Neural cell (in vitro differentiated cells): ENCODE measurements at regions not wholly inside any gene's neighbourhood (a gene's known extent, or its start where the extent isn't known, plus 50 kb on each side); places are given as distances from the start of the nearest gene placed in this dataset.

Source experiments
- H2AFZ ChIP-seq: fragments of 200-600, 300-800 bp; sonication (generic), shearing (Covaris generic); 2 replicates; pipeline ENCODE4 v1.6.0; 2014; ENCODE audit warnings: low read depth, mild to moderate bottlenecking, antibody characterized with exemption, low read length, moderate library complexity
- H3F3A ChIP-seq: fragments of 200-600 bp; shearing (Covaris generic); 2 replicates; pipeline ENCODE4 v1.6.1; 2016; ENCODE audit warnings: mild to moderate bottlenecking, moderate library complexity, mixed read lengths, antibody characterized with exemption, low read length; ENCODE audit not compliant: insufficient read depth, poor library complexity, severe bottlenecking
- H3K27ac ChIP-seq: fragments of 200-600, 300-800 bp; sonication (generic), shearing (Covaris generic); 2 replicates; pipeline ENCODE4 v1.5.1; 2014; ENCODE audit warnings: mild to moderate bottlenecking, low read length, moderate library complexity
- H3K27me3 ChIP-seq: fragments of 300-800, 200-600 bp; sonication (generic), shearing (Covaris generic); 2 replicates; pipeline ENCODE4 v1.6.0; 2014; ENCODE audit warnings: mild to moderate bottlenecking, low read depth, low read length, moderate library complexity; ENCODE audit not compliant: insufficient read depth
- H3K36me3 ChIP-seq: fragments of 300-800, 200-600 bp; sonication (generic), shearing (Covaris generic); 2 replicates; pipeline ENCODE4 v1.5.1; 2014; ENCODE audit warnings: mild to moderate bottlenecking, antibody characterized with exemption, low read length, moderate library complexity; ENCODE audit not compliant: insufficient read depth
- H3K4me2 ChIP-seq: fragments of 300-800, 200-600 bp; sonication (generic), shearing (Covaris generic); 2 replicates; pipeline ENCODE4 v1.6.0; 2014; ENCODE audit warnings: mild to moderate bottlenecking, low read length
- H3K4me3 ChIP-seq: fragments of 300-800, 200-600 bp; sonication (generic), shearing (Covaris generic); 2 replicates; pipeline ENCODE4 v1.5.1; 2014; ENCODE audit warnings: mild to moderate bottlenecking, low read length, moderate library complexity
- H3K79me2 ChIP-seq: fragments of 200-600 bp; shearing (Covaris generic); replicated peaks from 2 replicates; pipeline ENCODE4 v1.6.0; 2014; ENCODE audit warnings: mild to moderate bottlenecking, low read length, moderate library complexity; ENCODE audit not compliant: insufficient read depth
- H3K9ac ChIP-seq: fragments of 300-800, 200-600 bp; sonication (generic), shearing (Covaris generic); 2 replicates; pipeline ENCODE4 v1.6.1; 2016; ENCODE audit warnings: mild to moderate bottlenecking, low read length, mixed read lengths
- H3K9me2 ChIP-seq: fragments of 200-600 bp; shearing (Covaris generic); 2 replicates; pipeline ENCODE4 v1.6.1; 2016; ENCODE audit warnings: mild to moderate bottlenecking, low read length, mixed read lengths; ENCODE audit not compliant: insufficient read depth
- H3K9me3 ChIP-seq: fragments of 200-600, 300-800 bp; sonication (generic), shearing (Covaris generic); 2 replicates; pipeline ENCODE4 v1.6.1; 2016; ENCODE audit warnings: mild to moderate bottlenecking, mixed run types, low read length, moderate library complexity, mixed read lengths
- H4K20me1 ChIP-seq: fragments of 200-600 bp; shearing (Covaris generic); 2 replicates; pipeline ENCODE4 v1.6.1; 2016; ENCODE audit warnings: mild to moderate bottlenecking, mixed run types; ENCODE audit not compliant: insufficient read depth
- CTCF ChIP-seq: fragments of 450-650 bp; IDR thresholded peaks from 2 replicates; pipeline ENCODE4 v1.5.1; 2014; ENCODE audit warnings: antibody characterized with exemption, mild to moderate bottlenecking, moderate library complexity; ENCODE audit not compliant: poor library complexity, severe bottlenecking
- EP300 ChIP-seq: fragments of 450-650 bp; conservative IDR thresholded peaks from 2 replicates; pipeline ENCODE4 v1.6.1; 2014; ENCODE audit warnings: antibody characterized with exemption, mild to moderate bottlenecking, moderate library complexity; ENCODE audit not compliant: poor library complexity, severe bottlenecking
- EZH2 ChIP-seq: fragments of 200-600, 300-800 bp; shearing (Covaris generic), sonication (generic); IDR thresholded peaks from 2 replicates; pipeline ENCODE4 v1.6.1; 2014; ENCODE audit warnings: antibody characterized with exemption, low read length, borderline replicate concordance, mild to moderate bottlenecking; ENCODE audit not compliant: insufficient read depth, poor library complexity, severe bottlenecking
- MXI1 ChIP-seq: fragments of 450-650 bp; conservative IDR thresholded peaks from 2 replicates; pipeline ENCODE4 v1.6.1; 2014; ENCODE audit warnings: antibody characterized with exemption, mild to moderate bottlenecking; ENCODE audit not compliant: poor library complexity, severe bottlenecking
- POLR2AphosphoS5 ChIP-seq: IDR thresholded peaks from 2 replicates; pipeline ENCODE4 v1.6.1; 2012
- RAD21 ChIP-seq: fragments of 450-650 bp; conservative IDR thresholded peaks from 2 replicates; pipeline ENCODE4 v1.6.1; 2014; ENCODE audit warnings: antibody characterized with exemption, mild to moderate bottlenecking, moderate library complexity
- REST ChIP-seq: IDR thresholded peaks from 2 replicates; pipeline ENCODE4 v1.6.1; 2012; ENCODE audit warnings: borderline replicate concordance
- SMC3 ChIP-seq: fragments of 450-650 bp; conservative IDR thresholded peaks from 2 replicates; pipeline ENCODE4 v1.6.1; 2014; ENCODE audit warnings: antibody characterized with exemption, mild to moderate bottlenecking, moderate library complexity; ENCODE audit not compliant: poor library complexity
- TAF1 ChIP-seq: IDR thresholded peaks from 2 replicates; pipeline ENCODE4 v1.6.1; 2012; ENCODE audit warnings: low read depth

GRCh38 chr1:185498207-185498606 is 181.2 kb upstream of the IVNS1ABP start:
- Histone ChIP-seq H3K27ac (no peak overlapping the region), H3F3A (no peaks in the 10 kb centered on the region), H3K9me3 (no peaks in the 10 kb centered on the region), H3K4me2 (no peak overlapping the region), H3K9ac (no peak overlapping the region), H2AFZ (no peak overlapping the region), H4K20me1 (no peaks in the 10 kb centered on the region), H3K9me2 (no peaks in the 10 kb centered on the region), H3K27me3 (no peaks in the 10 kb centered on the region), H3K36me3 (no peaks in the 10 kb centered on the region), H3K79me2 (no peaks in the 10 kb centered on the region), H3K4me3 (no peak overlapping the region)
- no peak for TF ChIP-seq POLR2AphosphoS5
- no peak for TF ChIP-seq MXI1
- no peak for TF ChIP-seq EZH2
- TF ChIP-seq REST: no peak
- TF ChIP-seq SMC3: no peak
- no peak for TF ChIP-seq RAD21
- no peak for TF ChIP-seq TAF1
- TF ChIP-seq EP300: no peak
- TF ChIP-seq CTCF: no peak

GRCh38 chr1:185497177-185497576 is 180.1 kb upstream of the IVNS1ABP start:
- Histone ChIP-seq H3K27ac (no peak overlapping the region), H3K4me3 (no peak overlapping the region), H3K36me3 (no peaks in the 10 kb centered on the region), H2AFZ (no peak overlapping the region), H3K9me3 (no peaks in the 10 kb centered on the region), H3K79me2 (no peaks in the 10 kb centered on the region), H3K9me2 (no peaks in the 10 kb centered on the region), H3K27me3 (no peaks in the 10 kb centered on the region), H3K4me2 (no peak overlapping the region), H3K9ac (no peak overlapping the region), H3F3A (no peaks in the 10 kb centered on the region), H4K20me1 (no peaks in the 10 kb centered on the region)
- no peak for TF ChIP-seq EP300
- no peak for TF ChIP-seq RAD21
- no peak for TF ChIP-seq CTCF
- no peak for TF ChIP-seq REST
